HG02610 (cell line): ENCODE measurements at regions not wholly inside any gene's neighbourhood (a gene's known extent, or its start where the extent isn't known, plus 50 kb on each side); places are given as distances from the start of the nearest gene placed in this dataset.
A peak's percentile ranks its signal among the peaks of the same experiment; 100 is the strongest.

ENCODE experiments used
- ATAC-seq: cut with Tn5 transposase; IDR thresholded peaks from one replicate; pipeline ENCODE4 v1.9.1; 2021; ENCODE audit warnings: mild to moderate bottlenecking, moderate library complexity; ENCODE audit not compliant: unreplicated experiment

DNA sequence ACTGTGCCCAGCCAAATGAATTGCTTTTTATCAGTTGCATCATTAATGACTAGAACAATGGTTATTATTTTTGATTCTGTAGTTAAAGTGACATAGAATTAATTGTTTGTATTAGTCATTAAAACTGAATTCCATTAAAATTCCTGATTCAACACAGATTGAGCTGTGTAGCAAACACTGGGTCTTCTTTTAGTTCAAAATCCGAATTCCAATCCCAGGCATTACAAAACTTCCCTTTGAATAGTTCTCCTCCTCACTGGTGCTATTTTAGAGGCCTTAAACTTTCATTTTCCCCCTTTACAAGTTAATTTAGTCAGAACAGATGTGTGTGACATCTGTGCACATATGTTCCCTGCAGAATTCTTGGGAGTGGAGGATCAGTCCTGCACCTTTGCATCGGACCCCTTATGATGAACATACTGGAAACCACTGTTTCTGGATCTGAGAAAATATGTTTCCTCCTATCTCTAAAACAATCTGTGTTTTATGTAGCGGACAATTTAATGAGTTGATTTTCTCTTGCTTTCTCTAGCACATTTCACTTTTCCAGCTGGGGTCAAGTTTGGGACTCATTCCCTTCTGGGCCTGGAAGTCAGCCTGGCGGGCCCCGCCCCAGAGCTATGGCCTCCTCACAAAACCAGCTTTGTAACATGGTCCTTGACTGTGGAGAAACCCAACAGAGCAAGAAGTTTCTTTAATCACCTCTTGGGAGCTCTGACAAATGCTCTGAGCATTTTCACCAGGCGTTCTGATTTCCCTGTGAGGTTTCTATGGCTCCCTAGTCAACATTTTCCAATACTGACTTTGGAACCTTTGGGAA lies 87.9 kb upstream of the MAMDC2 start:
- ATAC-seq = no peak

DNA sequence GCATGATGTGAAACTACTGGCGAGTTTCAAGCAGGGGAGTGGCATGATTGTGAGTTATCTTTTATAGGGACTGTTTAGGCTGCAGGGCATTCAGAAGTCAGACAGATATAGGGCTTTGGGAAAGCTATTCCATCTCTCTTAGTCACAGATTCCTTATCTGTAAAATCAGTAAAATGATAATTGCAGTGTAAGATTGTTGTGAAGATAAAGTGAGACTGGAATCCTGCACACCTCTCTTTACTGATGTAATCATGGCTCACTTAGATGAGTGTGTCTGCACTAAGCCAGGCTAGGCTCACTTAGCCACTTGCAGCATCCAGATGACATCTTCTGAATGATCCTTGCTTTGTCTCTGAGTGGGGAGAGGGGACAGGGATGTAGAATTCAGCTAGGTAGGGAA lies 81.8 kb upstream of the MAMDC2 start:
- ATAC-seq = no peak

DNA sequence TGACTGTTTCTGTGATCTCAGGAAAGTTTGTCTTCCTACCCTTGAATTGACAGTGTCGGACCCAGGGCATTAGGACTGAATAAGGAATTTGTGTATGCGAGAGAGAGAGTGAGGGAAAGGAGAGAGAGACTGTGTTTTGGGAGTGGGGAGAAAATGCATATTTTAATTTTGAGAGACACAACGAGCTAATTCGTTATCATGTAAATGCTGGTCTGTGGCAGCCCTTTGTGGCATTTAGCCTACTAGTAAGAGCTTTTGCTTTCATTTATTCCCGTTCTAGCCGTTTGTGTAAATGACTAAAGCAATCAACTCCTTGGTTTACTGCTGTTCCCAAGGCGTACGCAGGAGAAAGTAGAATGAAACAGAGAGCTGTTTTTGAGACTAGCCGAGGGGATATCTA lies 79.8 kb upstream of the MAMDC2 start:
- ATAC-seq = no peak

GRCh38 chr9:69964446-69964845 lies 79.2 kb upstream of the MAMDC2 start:
- ATAC-seq = no peak

DNA sequence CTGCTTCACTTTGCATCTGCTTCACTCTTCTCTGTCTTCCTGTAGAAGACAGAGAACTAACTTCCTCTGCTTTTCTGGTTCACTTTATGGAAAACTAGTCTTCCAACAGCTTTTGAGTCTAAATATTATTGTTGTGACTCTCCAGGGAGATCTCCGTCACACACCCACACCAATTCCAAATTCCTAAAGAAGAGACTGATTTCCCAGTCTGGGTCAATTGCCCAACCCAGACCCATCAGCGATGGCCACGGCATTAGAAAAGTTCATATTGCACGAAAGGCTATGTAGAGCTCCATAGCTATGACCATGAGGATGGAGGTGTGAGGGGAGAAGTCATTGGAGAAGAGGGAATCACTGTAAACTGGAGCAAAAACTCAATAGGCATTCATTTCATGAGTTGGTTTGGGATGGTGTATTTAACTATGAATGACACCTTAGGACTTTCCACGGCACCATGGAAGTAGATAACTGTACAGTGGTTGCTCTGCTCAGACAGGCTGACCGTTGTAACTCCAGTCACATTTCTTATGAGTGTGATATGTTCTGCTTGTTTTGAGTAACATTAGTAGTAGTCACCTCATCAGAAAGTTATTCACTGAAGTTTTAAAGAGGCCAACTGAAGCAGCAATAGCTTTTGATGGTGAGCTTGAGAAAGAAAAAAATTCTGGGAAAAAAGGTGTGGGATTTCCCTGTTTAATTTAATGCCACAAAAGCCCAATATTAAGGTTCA lies 78.1 kb upstream of the MAMDC2 start:
- no peak for ATAC-seq

DNA sequence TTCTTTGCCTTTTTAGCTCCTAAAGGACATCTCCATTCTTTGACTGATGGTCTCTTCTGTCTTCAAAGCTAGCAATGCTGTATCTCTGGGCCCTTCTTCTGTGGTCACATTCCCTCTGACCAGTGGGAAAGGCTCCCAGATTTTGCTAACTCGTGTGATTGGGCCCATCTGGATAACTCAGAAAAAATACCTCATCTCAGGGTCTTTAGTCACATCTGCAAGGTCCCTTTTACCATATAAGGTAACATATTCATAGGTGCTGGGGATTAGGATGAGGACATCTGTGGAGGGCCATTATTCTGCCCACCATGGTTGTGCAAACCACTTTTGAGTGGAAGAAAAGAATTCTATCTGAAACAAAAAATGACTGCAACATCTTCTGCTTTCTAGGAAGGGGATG lies 76.3 kb upstream of the MAMDC2 start:
- ATAC-seq = no peak

- ATAC-seq = no peak
These were observed 73.6 kb upstream of the MAMDC2 start for GRCh38 chr9:69970001-69970533.

DNA sequence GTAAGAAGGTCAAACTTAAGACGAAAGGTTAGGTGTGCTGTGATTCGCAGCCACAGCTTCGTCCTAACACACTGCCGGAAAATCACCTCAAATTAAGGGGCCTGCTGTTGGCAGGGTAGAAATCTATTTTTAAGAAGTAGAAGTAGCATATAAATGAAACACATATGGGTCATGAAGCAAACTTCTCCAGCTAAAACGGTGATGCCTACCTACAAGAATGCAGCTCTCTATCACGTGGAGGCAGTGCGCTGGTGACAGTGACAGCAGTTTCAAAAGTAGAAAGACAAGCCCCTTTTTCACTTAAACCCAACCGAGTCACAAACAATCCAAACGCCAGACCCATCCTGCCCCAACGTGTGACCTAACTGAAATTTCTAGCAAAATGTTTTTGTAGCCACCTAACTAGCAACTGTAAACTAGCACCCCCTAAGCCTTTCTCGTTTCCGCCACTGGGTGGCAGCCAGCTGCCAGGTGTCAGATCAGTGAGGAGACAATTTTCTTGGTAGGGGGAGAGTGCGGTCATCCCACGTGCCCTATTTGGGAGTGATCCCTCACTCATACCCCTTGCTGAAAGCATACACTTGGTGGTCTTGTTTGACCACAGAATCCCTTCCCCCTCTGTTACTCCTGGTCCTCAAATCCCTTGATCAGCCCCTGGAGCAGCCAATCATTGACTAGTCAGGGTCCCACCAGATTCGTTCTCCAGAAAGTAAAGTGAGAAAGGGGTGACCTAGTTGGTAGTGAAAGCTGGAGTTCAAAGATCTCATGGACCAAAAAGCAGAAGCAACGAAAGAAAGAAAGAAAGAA lies 71.8 kb upstream of the MAMDC2 start:
- ATAC-seq = peak; percentile 57

GRCh38 chr9:69975681-69976080 lies 68.0 kb upstream of the MAMDC2 start:
- ATAC-seq = no peak

- no peak for ATAC-seq
These were observed 67.5 kb upstream of the MAMDC2 start for GRCh38 chr9:69976152-69976551.

- no peak for ATAC-seq
These were observed 63.6 kb upstream of the MAMDC2 start for GRCh38 chr9:69980041-69980440.

DNA sequence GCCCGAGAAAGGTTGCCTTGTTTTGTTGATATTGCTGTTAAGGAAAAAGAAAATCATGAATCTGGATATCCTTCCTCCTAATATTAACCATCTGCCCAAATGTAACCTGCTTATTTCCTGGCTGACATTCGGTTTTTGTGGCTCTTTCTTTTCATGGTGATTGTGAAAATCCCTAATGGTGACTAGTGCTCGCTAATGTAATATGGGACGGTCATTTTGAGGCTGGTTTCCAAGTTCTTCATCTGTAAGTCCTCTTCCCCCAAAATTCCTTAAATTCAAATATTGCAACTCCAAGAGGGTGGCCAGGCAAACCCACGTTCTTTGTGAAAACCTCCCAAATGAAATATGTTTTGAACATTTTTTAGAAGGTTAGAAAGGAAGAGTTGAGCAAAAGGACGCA lies 63.1 kb upstream of the MAMDC2 start:
- ATAC-seq = no peak

DNA sequence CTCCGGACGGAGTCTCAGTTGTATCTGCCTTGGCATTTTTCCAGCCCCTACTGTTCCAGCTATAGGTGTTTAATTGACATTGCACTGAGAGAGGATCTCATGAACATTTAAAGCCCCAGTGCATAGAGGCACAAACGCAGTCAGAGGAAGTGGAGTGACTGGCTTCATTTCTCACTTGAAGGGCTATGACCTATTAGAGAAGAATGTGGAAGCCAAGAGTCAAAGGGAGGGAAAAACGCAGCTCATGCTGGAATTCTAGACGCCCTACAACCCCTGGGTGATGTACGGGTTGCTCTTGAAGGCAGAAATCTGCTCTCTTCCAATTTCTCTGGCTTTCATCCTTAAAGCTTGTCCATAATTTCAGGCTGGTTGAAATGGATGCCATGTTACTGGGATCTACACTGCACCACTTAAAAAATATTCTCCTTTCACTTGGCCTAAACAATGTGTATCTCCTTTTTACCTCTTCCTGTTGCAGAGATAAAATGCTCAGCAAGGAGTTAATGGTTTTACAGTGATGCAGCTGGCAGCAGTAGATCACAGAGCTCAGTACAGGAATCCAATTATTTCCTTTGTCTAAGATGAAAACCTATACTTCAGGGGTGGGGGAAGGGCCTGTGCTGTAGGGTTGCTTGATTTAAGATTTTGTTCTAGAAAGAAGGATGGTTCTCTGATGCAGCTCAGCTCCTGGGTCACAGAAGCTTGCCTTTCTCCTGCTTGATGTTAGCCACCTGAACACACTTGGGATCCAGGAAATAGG lies 61.8 kb upstream of the MAMDC2 start:
- no peak for ATAC-seq

DNA sequence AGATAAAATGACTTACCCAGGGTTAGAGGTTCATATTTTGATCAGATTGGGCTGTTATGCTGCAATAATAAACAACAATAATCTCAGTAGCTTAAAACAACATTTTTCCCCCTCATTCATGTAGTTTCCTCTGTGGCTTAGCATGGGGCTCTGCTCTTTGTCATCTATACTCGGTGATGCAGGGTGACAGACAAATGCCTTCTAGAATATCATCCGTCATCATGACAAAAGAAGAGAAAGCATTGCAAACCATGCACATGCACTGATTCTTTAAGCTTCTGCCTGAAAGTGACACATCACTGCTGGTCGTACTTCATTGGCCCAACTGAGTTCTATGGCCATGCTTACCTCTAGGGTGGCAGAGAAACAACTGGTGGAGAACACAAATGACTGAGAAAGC lies 58.8 kb upstream of the MAMDC2 start:
- ATAC-seq = no peak

DNA sequence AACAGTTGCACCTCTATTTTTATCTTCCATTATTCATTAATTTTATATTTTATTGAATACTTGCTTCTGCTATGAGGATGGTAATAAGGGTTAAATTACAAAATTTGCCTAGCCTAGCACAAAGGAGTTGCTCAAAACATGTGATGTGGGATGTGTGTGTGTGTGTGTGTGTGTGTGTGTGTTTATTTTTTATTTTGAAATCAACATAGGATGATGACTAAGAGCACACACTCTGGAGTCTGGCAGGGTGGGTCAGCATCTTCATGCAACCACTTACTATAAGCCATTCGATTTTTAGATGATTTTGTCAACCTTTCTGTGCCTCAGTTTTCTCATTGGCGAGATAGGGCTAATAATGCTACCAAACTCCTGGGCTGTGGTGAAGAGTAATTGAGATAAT lies 57.7 kb upstream of the MAMDC2 start:
- ATAC-seq = no peak

DNA sequence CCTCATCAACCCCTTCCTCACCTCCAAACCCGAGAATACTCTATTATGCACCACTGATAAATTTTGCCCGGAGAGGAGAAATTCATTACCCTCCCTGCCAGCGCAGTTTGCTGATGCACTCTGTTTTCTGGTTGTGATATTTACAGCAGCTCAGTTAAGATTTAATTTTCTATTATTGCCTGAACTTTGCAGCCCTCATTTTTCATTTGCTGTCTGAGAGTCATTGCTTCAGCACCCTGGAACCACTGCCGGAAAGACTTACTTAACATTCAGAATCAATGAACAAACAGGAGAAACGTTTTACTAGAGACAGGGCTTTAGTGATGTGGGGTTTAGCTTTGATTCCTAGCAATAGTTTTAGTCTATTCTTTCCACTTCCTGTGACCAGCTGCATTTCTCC lies 56.7 kb upstream of the MAMDC2 start:
- ATAC-seq = no peak

DNA sequence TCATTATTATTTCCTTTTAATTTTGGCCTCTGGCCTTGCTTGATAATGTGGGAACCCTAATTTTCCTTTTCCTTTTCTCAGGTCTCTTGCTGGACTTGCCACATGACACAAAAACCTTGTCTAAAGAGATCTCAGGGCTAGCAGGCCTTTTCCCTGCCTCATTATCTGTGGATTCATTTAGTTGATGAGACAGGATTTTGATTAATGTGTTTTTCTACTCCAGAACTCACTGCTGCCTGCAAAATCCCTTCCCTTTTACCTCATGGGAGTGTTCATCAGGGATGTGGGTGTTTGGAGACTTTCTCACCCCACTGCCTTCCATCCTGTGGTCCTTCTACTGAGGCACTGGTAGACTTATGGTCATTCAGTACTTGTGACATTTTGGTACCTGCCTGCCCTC lies 56.2 kb upstream of the MAMDC2 start:
- ATAC-seq = no peak

GRCh38 chr9:69993110-69993509 lies 50.5 kb upstream of the MAMDC2 start:
- ATAC-seq = no peak
